HG02642 (cell line): ENCODE measurements at regions not wholly inside any gene's neighbourhood (a gene's known extent, or its start where the extent isn't known, plus 50 kb on each side); places are given as distances from the start of the nearest gene placed in this dataset.

ENCODE experiments used
- ATAC-seq: cut with Tn5 transposase; IDR thresholded peaks from one replicate; pipeline ENCODE4 v1.9.1; 2021; ENCODE audit warnings: mild to moderate bottlenecking; ENCODE audit not compliant: unreplicated experiment, poor library complexity

- ATAC-seq = no peak
Measured at GRCh38 chr3:14332392-14332791, 70.0 kb upstream of the SLC6A6 start.

GRCh38 chr3:14333215-14333614, 69.2 kb upstream of the SLC6A6 start:
- ATAC-seq = no peak

GRCh38 chr3:14333621-14334020, 68.8 kb upstream of the SLC6A6 start:
- ATAC-seq = no peak

GRCh38 chr3:14334136-14334535, 68.3 kb upstream of the SLC6A6 start:
- ATAC-seq = no peak

- no peak for ATAC-seq
Measured at GRCh38 chr3:14334936-14335335, 67.5 kb upstream of the SLC6A6 start.

- ATAC-seq = no peak
Measured at GRCh38 chr3:14335774-14336748, 66.3 kb upstream of the SLC6A6 start.

GRCh38 chr3:14336749-14337598, 65.4 kb upstream of the SLC6A6 start:
- ATAC-seq = no peak

- ATAC-seq = no peak
Measured at GRCh38 chr3:14337828-14338227, 64.6 kb upstream of the SLC6A6 start.

- ATAC-seq = no peak
Measured at GRCh38 chr3:14338242-14338641, 64.2 kb upstream of the SLC6A6 start.

- ATAC-seq = no peak
Measured at GRCh38 chr3:14338898-14339458, 63.4 kb upstream of the SLC6A6 start.

GRCh38 chr3:14340960-14341708, 61.3 kb upstream of the SLC6A6 start:
- ATAC-seq = no peak

GRCh38 chr3:14343338-14344112, 58.9 kb upstream of the SLC6A6 start:
- ATAC-seq = no peak

- ATAC-seq = no peak
Measured at GRCh38 chr3:14344351-14344750, 58.1 kb upstream of the SLC6A6 start.

GRCh38 chr3:14345496-14346150, 56.8 kb upstream of the SLC6A6 start:
- no peak for ATAC-seq

- no peak for ATAC-seq
Measured at GRCh38 chr3:14346191-14346590, 56.2 kb upstream of the SLC6A6 start.

- no peak for ATAC-seq
Measured at GRCh38 chr3:14346642-14347041, 55.8 kb upstream of the SLC6A6 start.

- ATAC-seq = no peak
Measured at GRCh38 chr3:14347110-14347509, 55.3 kb upstream of the SLC6A6 start.

GRCh38 chr3:14351617-14352001, 50.8 kb upstream of the SLC6A6 start:
- ATAC-seq = no peak
